HepG2 (cell line): ENCODE measurements at regions not wholly inside any gene's neighbourhood (a gene's known extent, or its start where the extent isn't known, plus 50 kb on each side); places are given as distances from the start of the nearest gene placed in this dataset.

Source experiments
- CTCF ChIP-seq: sonication (generic); formaldehyde crosslinking; IDR thresholded peaks from 2 replicates; pipeline ENCODE4 v1.5.0; 2020; ENCODE audit warnings: mild to moderate bottlenecking, missing genetic modification reagents, moderate library complexity
- ELF1 ChIP-seq: sonication (generic); formaldehyde crosslinking; IDR thresholded peaks from 2 replicates; pipeline ENCODE4 v1.4.0; 2020; ENCODE audit warnings: missing genetic modification reagents
- ELF3 ChIP-seq: IDR thresholded peaks from 2 replicates; pipeline ENCODE4 v1.6.1; 2016; ENCODE audit warnings: missing genetic modification reagents, missing compliant biosample characterization
- MAFK ChIP-seq, 2 experiments: IDR thresholded peaks in 1 of 2; conservative IDR thresholded peaks in 1 of 2; 2 replicates each; pipeline ENCODE4 v1.6.1; 2011; ENCODE audit warnings: improper control_type of control experiment in 2 of 2, low read length in 2 of 2
- MZF1 ChIP-seq: sonication (generic); formaldehyde crosslinking; IDR thresholded peaks from 2 replicates; pipeline ENCODE4 v1.8.1; 2023; ENCODE audit warnings: mild to moderate bottlenecking, missing genetic modification reagents, borderline replicate concordance
- RAD21 ChIP-seq: fragments of 450-650 bp; formaldehyde crosslinking; IDR thresholded peaks from 2 replicates; pipeline ENCODE4 v1.5.0; 2020; ENCODE audit warnings: mild to moderate bottlenecking
- THRA ChIP-seq: sonication (generic); formaldehyde crosslinking; IDR thresholded peaks from 2 replicates; pipeline ENCODE4 v1.4.0; 2020; ENCODE audit warnings: missing genetic modification reagents, borderline replicate concordance
- ZNF557 ChIP-seq: sonication (generic); formaldehyde crosslinking; IDR thresholded peaks from 2 replicates; pipeline ENCODE4 v1.4.0; 2020; ENCODE audit warnings: missing genetic modification reagents

- no peak for TF ChIP-seq MAFK (conservative IDR thresholded peaks at IDR 0.05 in 1 of 2, IDR thresholded peaks at IDR 0.05 in 1 of 2; ENCODE audit: low read length in 2 of 2)
- TF ChIP-seq RAD21 (CRISPR knock-in tag), result no peak
- no peak for TF ChIP-seq ZNF557 (CRISPR knock-in tag)
- TF ChIP-seq ELF3 (CRISPR knock-in tag), result no peak
- no peak for TF ChIP-seq THRA (CRISPR knock-in tag)
- no peak for TF ChIP-seq ELF1 (CRISPR knock-in tag)
- no peak for TF ChIP-seq CTCF (CRISPR knock-in tag)
- TF ChIP-seq MZF1 (CRISPR knock-in tag), result no peak
Observed at GRCh38 chr10:108443636-108444035, 1279.1 kb upstream of the SORCS1 start.
